Loucy (cell line): ENCODE measurements at regions not wholly inside any gene's neighbourhood (a gene's known extent, or its start where the extent isn't known, plus 50 kb on each side); places are given as distances from the start of the nearest gene placed in this dataset.

Experiments
- CTCF ChIP-seq: fragments of 200-600 bp; sonication (generic); conservative IDR thresholded peaks from 2 replicates; pipeline ENCODE4 v1.5.1; 2014; ENCODE audit warnings: mild to moderate bottlenecking, antibody characterized with exemption, low read length
- EZH2phosphoT487 ChIP-seq: fragments of 200-600 bp; IDR thresholded peaks from 2 replicates; pipeline ENCODE4 v1.6.1; 2018; ENCODE audit warnings: antibody characterized with exemption, mild to moderate bottlenecking, moderate library complexity, borderline replicate concordance

GRCh38 chr10:1961989-1962388 lies 224.7 kb upstream of the ADARB2 start:
- peak; percentile 49 for TF ChIP-seq CTCF
- no peak for TF ChIP-seq EZH2phosphoT487
